IPS DF 6.9 (cell line): ENCODE measurements at regions not wholly inside any gene's neighbourhood (a gene's known extent, or its start where the extent isn't known, plus 50 kb on each side); places are given as distances from the start of the nearest gene placed in this dataset.
"Not testable (repeated sequence)": the region's sequence is repeated elsewhere in the genome, so short reads cannot be mapped to it uniquely, and the experiment has no call there.

Experiments used
- DNase-seq: peaks from one replicate; pipeline ENCODE4 v3.0.0-alpha.2; 2013; ENCODE audit warnings: low read depth, low spot score
- H3K27ac ChIP-seq: one replicate; pipeline ENCODE4 v1.5.1; 2013; ENCODE audit warnings: low read length, control low read depth
- H3K27me3 ChIP-seq: 2 replicates; pipeline ENCODE4 v1.6.1; 2013; ENCODE audit warnings: mild to moderate bottlenecking, low read length; ENCODE audit not compliant: control insufficient read depth, insufficient read depth
- H3K36me3 ChIP-seq: 2 replicates; pipeline ENCODE4 v1.6.1; 2013; ENCODE audit warnings: low read length; ENCODE audit not compliant: control insufficient read depth, insufficient read depth
- H3K4me1 ChIP-seq: 2 replicates; pipeline ENCODE4 v1.6.1; 2013; ENCODE audit warnings: low read length; ENCODE audit not compliant: control insufficient read depth, insufficient read depth
- H3K4me3 ChIP-seq: 2 replicates; pipeline ENCODE4 v1.5.1; 2013; ENCODE audit warnings: mild to moderate bottlenecking, low read length
- H3K9me3 ChIP-seq: 2 replicates; pipeline ENCODE4 v1.6.1; 2013; ENCODE audit warnings: low read length, inconsistent platforms; ENCODE audit not compliant: control insufficient read depth, insufficient read depth
- WGBS: extraction: QIAGEN DNeasy Blood & Tissue Kit; methylation state at CpG from one replicate; pipeline ENCODE4 v1.1.7; 2013; ENCODE audit warnings: mixed read lengths, missing lambda C conversion rate; ENCODE audit not compliant: insufficient read length, insufficient coverage; 5-methylcytosine and 5-hydroxymethylcytosine counted together

GRCh38 chr1:232569554-232569921, 60.4 kb downstream of the SIPA1L2 start:
- H3K4me3 ChIP-seq, H3K4me1 ChIP-seq, H3K9me3 ChIP-seq, H3K36me3 ChIP-seq, H3K27ac ChIP-seq, DNase-seq, H3K27me3 ChIP-seq: not testable (repeated sequence)
- WGBS = no CpG with 5 or more reads among the region's 11 CpGs

GRCh38 chr1:232568906-232569553, 60.9 kb downstream of the SIPA1L2 start:
- H3K27me3 ChIP-seq = no peaks in the 10 kb centered on the region
- no peak overlapping the region for H3K27ac ChIP-seq
- 0 out of 2 replicates have a peak, but pooled peaks cover 2% of the 10 kb centered on the region for H3K4me1 ChIP-seq
- no peak for DNase-seq
- no peaks in the 10 kb centered on the region for H3K36me3 ChIP-seq
- H3K4me3 ChIP-seq = no peak overlapping the region
- no CpG with 5 or more reads among the region's 9 CpGs for WGBS
- no peaks in the 10 kb centered on the region for H3K9me3 ChIP-seq

- Histone ChIP-seq H3K4me1 (no peaks in the 10 kb centered on the region), H3K4me3 (no peak overlapping the region), H3K36me3 (no peaks in the 10 kb centered on the region), H3K9me3 (no peaks in the 10 kb centered on the region), H3K27ac (no peak overlapping the region), H3K27me3 (no peaks in the 10 kb centered on the region)
- no CpG with 5 or more reads among the region's 2 CpGs for WGBS
- no peak for DNase-seq
Measured at GRCh38 chr1:232568331-232568852, 61.5 kb downstream of the SIPA1L2 start.

GRCh38 chr1:232566093-232566492, 63.8 kb downstream of the SIPA1L2 start:
- no peak for DNase-seq
- no CpG with 5 or more reads among the region's 1 CpG for WGBS
- Histone ChIP-seq H3K27ac (no peak overlapping the region), H3K27me3 (no peaks in the 10 kb centered on the region; the same call in 1 of the 2 replicates), H3K4me3 (no peak overlapping the region), H3K36me3 (no peaks in the 10 kb centered on the region), H3K4me1 (no peaks in the 10 kb centered on the region), H3K9me3 (no peaks in the 10 kb centered on the region)

DNA sequence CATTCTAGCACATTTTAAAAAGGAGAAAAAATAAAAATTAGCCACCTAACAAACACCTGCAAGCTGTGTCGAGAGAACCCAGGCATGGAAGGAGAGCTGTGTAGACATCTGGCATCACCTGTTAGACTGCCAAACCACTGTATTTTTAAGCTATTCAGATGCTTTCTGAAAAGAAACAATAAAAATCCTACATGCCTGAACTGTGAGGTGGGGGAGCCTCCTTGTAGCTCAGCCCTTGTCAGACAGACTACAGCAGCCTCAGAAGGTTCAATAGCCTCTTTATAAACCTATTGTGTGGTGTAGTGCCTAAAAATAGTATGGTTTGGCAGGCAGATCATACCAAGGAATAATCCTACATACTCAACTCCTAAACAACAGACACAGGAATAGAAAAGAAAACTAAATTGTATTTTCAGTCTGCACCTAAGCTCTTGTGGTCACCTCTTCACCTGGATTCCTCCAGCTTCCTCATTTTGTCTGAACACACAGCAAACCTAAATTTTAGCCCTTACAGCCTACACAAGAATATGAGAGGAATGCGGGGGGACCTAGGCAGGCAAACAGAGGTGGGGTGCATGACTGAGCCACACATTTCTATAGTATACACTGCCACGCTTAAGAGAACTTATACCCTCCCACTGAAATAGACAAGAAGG, 67.0 kb downstream of the SIPA1L2 start:
- no peak overlapping the region for H3K4me3 ChIP-seq
- WGBS = no CpG with 5 or more reads among the region's 3 CpGs
- H3K27me3 ChIP-seq = no peaks in the 10 kb centered on the region; the same call in 1 of the 2 replicates
- H3K9me3 ChIP-seq = no peaks in the 10 kb centered on the region
- no peak overlapping the region for H3K27ac ChIP-seq
- H3K4me1 ChIP-seq = no peaks in the 10 kb centered on the region
- no peaks in the 10 kb centered on the region for H3K36me3 ChIP-seq
- no peak for DNase-seq

DNA sequence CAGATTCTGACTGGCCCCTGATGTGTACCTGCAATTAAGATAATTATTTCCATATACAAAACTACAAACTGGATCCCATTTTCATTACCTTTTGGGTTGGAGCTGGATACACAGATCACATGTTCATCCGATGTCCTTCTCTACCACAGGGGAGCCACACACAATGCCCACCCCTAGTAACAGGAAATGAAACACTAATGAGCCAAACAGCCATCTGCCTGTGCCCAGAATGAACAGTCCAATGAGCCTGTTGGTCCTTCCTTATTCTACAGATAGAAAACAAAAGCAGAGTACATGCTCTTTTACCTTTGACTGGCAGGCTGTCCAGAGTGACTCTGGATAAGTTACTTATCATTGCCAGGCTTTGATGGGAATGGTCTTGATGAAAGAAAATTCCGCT, 68.6 kb downstream of the SIPA1L2 start:
- Histone ChIP-seq H3K27me3 (no peaks in the 10 kb centered on the region; the same call in 1 of the 2 replicates), H3K27ac (no peak overlapping the region), H3K4me3 (no peak overlapping the region), H3K36me3 (no peaks in the 10 kb centered on the region), H3K9me3 (no peaks in the 10 kb centered on the region), H3K4me1 (peaks cover 2% of the 10 kb centered on the region; the same call in 1 of the 2 replicates)
- no CpG with 5 or more reads among the region's 2 CpGs for WGBS
- no peak for DNase-seq

DNA sequence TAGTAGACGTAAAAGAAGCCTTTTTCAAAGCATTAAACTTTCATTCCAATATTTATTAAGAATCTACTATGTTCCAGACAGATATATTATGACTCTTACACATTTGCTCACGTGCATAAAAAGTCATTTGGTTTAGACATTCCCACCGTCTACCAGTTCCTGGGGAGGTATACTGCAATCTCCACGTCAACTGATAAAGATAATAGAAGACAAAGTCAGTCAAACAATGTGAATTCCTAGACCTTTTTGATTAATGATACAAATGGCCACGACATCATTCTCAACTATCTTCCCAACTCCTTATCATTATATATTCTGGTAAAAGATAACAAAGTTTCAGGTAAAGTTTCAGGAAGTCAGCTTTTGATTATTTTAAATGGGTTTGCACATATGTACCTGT, 69.0 kb downstream of the SIPA1L2 start:
- H3K9me3 ChIP-seq = no peaks in the 10 kb centered on the region
- peaks cover 2% of the 10 kb centered on the region; the same call in 1 of the 2 replicates for H3K4me1 ChIP-seq
- H3K36me3 ChIP-seq = no peaks in the 10 kb centered on the region
- 100% methylated on average over 1 of the region's 5 CpGs for WGBS
- no peak overlapping the region for H3K4me3 ChIP-seq
- H3K27ac ChIP-seq = no peak overlapping the region
- H3K27me3 ChIP-seq = no peaks in the 10 kb centered on the region; the same call in 1 of the 2 replicates
- no peak for DNase-seq

DNA sequence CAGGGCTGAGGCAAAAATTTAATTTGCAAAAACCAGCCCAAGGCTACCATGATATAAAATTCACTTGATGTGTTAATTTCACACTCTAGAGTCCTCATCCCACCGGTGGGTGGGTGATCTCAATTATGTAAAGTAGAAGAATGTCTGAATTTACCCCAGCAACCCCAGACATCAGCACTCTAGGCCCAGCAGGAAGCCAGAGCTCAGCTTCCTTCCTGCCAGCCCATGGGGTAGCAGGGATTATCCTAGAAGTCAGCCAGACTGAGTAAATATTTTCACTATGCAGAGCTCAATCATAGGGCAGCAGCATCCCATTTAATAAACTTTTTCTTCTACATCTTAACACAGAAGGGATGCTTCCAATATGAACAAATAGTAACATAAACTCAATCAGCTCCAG, 71.0 kb downstream of the SIPA1L2 start:
- WGBS = no CpG with 5 or more reads among the region's 1 CpG
- Histone ChIP-seq H3K27ac (no peak overlapping the region), H3K4me3 (no peak overlapping the region), H3K27me3 (no peaks in the 10 kb centered on the region; the same call in 1 of the 2 replicates), H3K4me1 (peaks cover 7% of the 10 kb centered on the region; the same call in 1 of the 2 replicates), H3K9me3 (no peaks in the 10 kb centered on the region), H3K36me3 (no peaks in the 10 kb centered on the region)
- DNase-seq = no peak

DNA sequence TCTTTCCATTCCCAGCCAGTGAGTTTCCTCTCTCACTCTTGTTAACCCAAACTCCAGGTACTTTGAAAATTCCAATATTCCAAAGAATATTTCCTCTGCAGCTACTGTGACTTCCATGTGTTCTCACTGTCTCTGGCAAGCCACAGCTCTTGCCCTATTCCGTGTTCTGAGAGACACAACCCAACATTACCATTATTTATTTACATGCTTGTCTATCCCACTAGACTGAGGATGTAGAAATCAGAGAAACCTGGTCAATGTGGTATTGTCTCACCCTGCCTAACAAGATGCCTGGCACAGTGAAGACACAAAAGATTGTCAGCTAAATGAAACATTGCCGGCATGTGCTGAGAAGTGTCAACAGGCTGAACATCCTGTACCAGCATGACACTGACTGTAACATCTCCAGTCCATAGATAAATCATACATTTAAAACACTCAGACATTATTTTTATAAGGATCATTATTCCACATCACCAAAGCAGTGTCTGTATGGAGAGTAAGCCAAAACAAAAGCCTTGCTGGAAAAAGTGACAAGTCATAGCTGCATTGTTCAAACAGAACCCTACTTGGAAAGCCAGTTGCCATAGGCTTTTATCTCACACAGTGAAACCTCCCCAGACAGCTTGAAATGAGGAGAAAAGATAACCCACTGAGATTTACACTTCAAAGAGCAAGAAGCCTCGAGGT, 72.3 kb downstream of the SIPA1L2 start:
- DNase-seq = no peak
- Histone ChIP-seq H3K9me3 (no peaks in the 10 kb centered on the region), H3K4me3 (no peak overlapping the region), H3K36me3 (no peaks in the 10 kb centered on the region), H3K27ac (no peak overlapping the region), H3K27me3 (no peaks in the 10 kb centered on the region; the same call in 1 of the 2 replicates), H3K4me1 (peaks cover 7% of the 10 kb centered on the region; the same call in 1 of the 2 replicates)
- no CpG with 5 or more reads among the region's 3 CpGs for WGBS

- H3K27ac ChIP-seq = no peak overlapping the region
- DNase-seq = no peak
- H3K27me3 ChIP-seq = no peaks in the 10 kb centered on the region; the same call in 1 of the 2 replicates
- no CpG with 5 or more reads among the region's 7 CpGs for WGBS
- H3K9me3 ChIP-seq = no peaks in the 10 kb centered on the region
- no peak overlapping the region for H3K4me3 ChIP-seq
- no peaks in the 10 kb centered on the region for H3K36me3 ChIP-seq
- H3K4me1 ChIP-seq = peaks cover 7% of the 10 kb centered on the region; the same call in 1 of the 2 replicates
Measured at GRCh38 chr1:232557096-232557495, 72.8 kb downstream of the SIPA1L2 start.
